ENCODE measurements at regions not wholly inside any gene's neighbourhood (a gene's known extent, or its start where the extent isn't known, plus 50 kb on each side); places are given as distances from the start of the nearest gene placed in this dataset.

DNA sequence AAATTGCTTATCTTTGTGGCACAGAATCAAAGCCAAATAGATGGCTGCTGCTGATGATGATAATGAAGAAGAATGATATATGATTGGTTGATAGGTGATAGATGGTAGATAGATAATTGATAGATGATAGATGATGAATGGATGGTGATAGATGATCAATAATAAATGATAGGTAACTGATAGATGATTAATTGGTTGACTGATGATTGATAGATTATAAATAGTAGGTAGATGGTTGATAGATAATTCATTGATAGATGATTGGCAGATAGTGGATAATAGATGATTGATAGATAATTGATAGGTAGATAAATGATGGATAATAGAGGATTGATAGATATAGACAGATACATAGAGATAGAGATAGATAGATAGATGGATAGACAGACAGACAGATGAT, 430.2 kb downstream of the EIPR1 start:
- in situ Hi-C loops (cut with MboI; ENCODE audit: low pct_unique_long_range_greater_than_20kb, low sequenced_read_pairs), result no loop called here
- DNase-seq, result no peak

DNA sequence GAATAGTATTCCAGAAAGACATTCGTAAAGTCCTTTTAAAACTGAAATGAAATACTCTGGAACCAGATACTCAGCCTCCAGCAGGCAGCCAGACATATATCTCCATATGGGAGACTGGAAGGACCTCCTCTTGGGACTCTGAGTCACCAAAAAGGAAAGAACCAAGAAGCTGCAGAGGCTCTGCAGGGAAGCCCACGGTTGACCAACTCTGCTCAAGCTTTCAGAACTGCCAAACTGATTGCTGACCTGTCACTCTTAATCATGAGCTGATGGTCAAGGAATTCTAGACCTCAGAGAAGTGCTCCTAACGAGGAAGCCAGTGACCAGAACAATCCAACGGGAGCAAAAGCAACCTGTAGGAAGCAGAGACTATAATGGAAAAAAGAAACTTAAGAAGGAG, 434.7 kb downstream of the EIPR1 start:
- DNase-seq, result no peak
- in situ Hi-C loops (cut with MboI; ENCODE audit: low pct_unique_long_range_greater_than_20kb, low sequenced_read_pairs), result no loop called here

GRCh38 chr2:2942225-2942624, 435.4 kb downstream of the EIPR1 start:
- in situ Hi-C loops (cut with MboI; ENCODE audit: low pct_unique_long_range_greater_than_20kb, low sequenced_read_pairs), result no loop called here
- no peak for DNase-seq

GRCh38 chr2:2941205-2941604, 436.4 kb downstream of the EIPR1 start:
- in situ Hi-C loops (cut with MboI; ENCODE audit: low pct_unique_long_range_greater_than_20kb, low sequenced_read_pairs), result no loop called here
- no peak for DNase-seq

- no peak for DNase-seq
- in situ Hi-C loops (cut with MboI; ENCODE audit: low pct_unique_long_range_greater_than_20kb, low sequenced_read_pairs), result no loop called here
These were observed 436.9 kb downstream of the EIPR1 start for GRCh38 chr2:2940702-2941101.

- no peak for DNase-seq
- in situ Hi-C loops (cut with MboI; ENCODE audit: low pct_unique_long_range_greater_than_20kb, low sequenced_read_pairs), result no loop called here
These were observed 437.6 kb downstream of the EIPR1 start for GRCh38 chr2:2940061-2940460.

DNA sequence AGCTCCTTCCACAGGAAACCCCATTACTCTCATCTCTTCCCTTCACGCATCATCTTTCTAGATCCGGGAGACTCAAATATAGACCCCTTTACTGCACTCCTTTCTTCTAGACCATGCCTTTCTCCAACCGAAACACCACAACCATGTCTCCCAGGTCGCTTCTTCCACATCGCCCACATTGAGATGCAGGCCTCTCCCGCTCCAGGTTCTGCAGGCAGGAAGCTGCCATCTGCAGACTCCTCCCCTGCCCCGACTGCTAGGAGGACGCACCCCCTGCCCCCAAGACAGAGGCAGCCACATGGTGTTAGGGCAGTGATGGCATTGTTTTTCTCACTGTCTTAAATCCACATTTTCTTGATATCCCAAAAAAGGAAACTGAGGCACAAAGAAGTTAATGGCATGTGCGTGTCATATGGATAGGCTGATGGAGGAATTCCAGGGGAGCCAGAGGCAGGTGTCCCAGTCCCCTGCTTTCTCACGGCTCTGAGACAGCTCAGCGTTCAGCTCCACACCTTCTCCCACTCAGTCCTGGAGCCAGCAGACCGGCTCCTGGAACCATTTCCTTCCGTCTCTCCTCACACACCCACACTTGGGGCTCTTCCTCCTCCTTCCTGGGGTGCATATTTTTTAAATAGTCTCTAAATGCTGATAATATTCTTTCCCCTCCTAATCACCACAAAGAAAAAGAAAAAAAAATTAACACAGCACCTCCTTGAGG, 438.4 kb downstream of the EIPR1 start:
- no peak for DNase-seq
- in situ Hi-C loops (cut with MboI; ENCODE audit: low pct_unique_long_range_greater_than_20kb, low sequenced_read_pairs), result no loop called here

GRCh38 chr2:2938481-2938880, 439.1 kb downstream of the EIPR1 start:
- in situ Hi-C loops (cut with MboI; ENCODE audit: low pct_unique_long_range_greater_than_20kb, low sequenced_read_pairs), result no loop called here
- DNase-seq, result no peak

GRCh38 chr2:2935445-2936149, 442.0 kb downstream of the EIPR1 start:
- in situ Hi-C loops (cut with MboI; ENCODE audit: low pct_unique_long_range_greater_than_20kb, low sequenced_read_pairs), result no loop called here
- no peak for DNase-seq

DNA sequence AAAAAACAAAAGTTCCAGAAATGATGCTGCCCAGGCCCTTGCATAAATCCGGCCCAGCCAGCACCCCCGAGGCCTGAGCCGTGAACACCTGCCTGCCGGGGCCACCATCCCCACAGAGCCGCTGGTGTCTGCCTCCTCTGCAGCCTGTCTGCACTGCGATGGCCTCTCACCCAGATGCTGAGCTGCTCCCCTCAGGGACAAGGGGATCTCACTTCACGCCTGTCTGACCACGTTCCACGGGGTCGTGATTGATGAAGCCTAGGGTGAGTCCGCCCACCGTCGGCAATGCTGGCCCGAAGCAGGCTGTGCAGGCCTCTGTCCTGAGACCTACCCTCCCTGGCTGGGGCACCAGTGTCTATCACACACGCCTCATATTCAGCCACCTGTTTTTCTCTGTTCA, 444.2 kb downstream of the EIPR1 start:
- DNase-seq, result no peak
- in situ Hi-C loops (cut with MboI; ENCODE audit: low pct_unique_long_range_greater_than_20kb, low sequenced_read_pairs), result no loop called here

GRCh38 chr2:2932692-2933305, 444.8 kb downstream of the EIPR1 start:
- no peak for DNase-seq
- in situ Hi-C loops (cut with MboI; ENCODE audit: low pct_unique_long_range_greater_than_20kb, low sequenced_read_pairs), result no loop called here

DNA sequence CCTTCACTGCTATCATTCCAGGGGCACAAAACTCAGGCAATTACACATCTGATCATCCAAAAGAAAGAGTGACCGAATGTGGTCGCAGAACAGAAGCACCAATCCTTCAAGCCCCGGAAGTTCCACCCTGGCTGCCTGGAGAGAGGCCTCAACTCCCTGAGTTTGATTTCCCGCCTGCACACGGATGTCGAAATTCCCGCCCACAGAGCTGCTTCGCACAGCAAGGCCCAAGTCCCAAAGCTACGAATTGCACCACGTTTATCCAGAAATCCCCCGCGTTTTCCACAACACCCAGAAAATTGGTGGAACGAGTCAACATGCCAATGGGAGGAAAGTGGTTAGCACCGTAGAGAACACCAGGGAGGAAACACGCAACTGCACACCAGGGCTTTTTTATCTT, 445.4 kb downstream of the EIPR1 start:
- in situ Hi-C loops (cut with MboI; ENCODE audit: low pct_unique_long_range_greater_than_20kb, low sequenced_read_pairs), result no loop called here

GRCh38 chr2:2931318-2932075, 446.1 kb downstream of the EIPR1 start:
- DNase-seq, result no peak
- in situ Hi-C loops (cut with MboI; ENCODE audit: low pct_unique_long_range_greater_than_20kb, low sequenced_read_pairs), result no loop called here

More for the DNA sequence above, 445.4 kb downstream of the EIPR1 start:
- no peak for DNase-seq

- DNase-seq, result no peak
- in situ Hi-C loops (cut with MboI; ENCODE audit: low pct_unique_long_range_greater_than_20kb, low sequenced_read_pairs), result no loop called here
These were observed 446.8 kb downstream of the EIPR1 start for GRCh38 chr2:2930841-2931240.

- no peak for DNase-seq
- in situ Hi-C loops (cut with MboI; ENCODE audit: low pct_unique_long_range_greater_than_20kb, low sequenced_read_pairs), result no loop called here
These were observed 450.8 kb downstream of the EIPR1 start for GRCh38 chr2:2926858-2927175.

GRCh38 chr2:2926009-2926857, 451.4 kb downstream of the EIPR1 start:
- no peak for DNase-seq
- in situ Hi-C loops (cut with MboI; ENCODE audit: low pct_unique_long_range_greater_than_20kb, low sequenced_read_pairs), result no loop called here

DNA sequence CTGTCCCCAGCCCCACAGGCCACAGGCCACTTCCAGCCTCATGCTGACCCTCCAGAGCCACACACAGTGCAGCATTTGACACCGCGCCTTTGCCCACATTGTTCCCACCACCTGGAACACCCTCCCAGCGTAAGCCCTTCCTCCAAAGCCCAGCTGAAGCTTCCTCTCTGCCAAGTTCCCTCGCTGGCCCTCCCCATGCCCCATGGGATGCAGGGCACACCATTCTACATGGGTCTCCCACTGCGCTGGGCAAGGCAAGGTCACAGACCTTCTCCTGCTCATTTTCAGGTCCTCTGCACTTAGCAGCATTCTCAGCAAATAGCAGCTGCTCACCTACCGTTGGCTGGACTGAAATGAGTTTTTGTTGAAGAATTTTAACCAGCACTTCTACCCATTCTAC, 455.5 kb downstream of the EIPR1 start:
- in situ Hi-C loops (cut with MboI; ENCODE audit: low pct_unique_long_range_greater_than_20kb, low sequenced_read_pairs), result no loop called here
- no peak for DNase-seq

GRCh38 chr2:2921011-2921720, 456.5 kb downstream of the EIPR1 start:
- in situ Hi-C loops (cut with MboI; ENCODE audit: low pct_unique_long_range_greater_than_20kb, low sequenced_read_pairs), result no loop called here
- no peak for DNase-seq
